ENCODE measurements at regions not wholly inside any gene's neighbourhood (a gene's known extent, or its start where the extent isn't known, plus 50 kb on each side); places are given as distances from the start of the nearest gene placed in this dataset.

DNA sequence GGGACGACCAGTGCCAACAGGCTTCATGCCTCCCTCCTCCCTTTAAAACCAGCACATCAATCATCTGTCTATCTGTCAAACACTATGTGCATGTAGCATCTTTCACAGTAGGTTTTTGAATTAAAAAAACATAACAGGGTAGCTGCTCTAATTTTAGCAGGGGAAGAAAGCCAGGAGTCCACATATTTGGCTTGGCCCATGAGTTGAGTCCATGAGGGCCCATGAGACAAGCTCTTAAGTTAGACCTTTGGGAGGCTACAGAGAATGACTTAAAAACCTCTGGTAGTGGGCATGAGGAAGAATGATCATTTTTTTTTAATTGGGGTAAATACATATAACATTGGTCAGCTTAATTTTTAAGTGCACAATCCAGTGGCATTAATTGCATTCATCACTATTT, 194.9 kb downstream of the UTRN start:
- Mint-ChIP-seq H3K27ac (ENCODE audit: unreplicated experiment) (no peak overlapping the region), H3K27me3 (ENCODE audit: unreplicated experiment) (peaks cover 2% of the 10 kb centered on the region), H3K36me3 (ENCODE audit: low read depth, unreplicated experiment) (peaks cover 10% of the 10 kb centered on the region), H3K9me3 (ENCODE audit: unreplicated experiment) (no peaks in the 10 kb centered on the region), H3K4me3 (ENCODE audit: unreplicated experiment) (no peak overlapping the region), H3K4me1 (ENCODE audit: unreplicated experiment) (no peaks in the 10 kb centered on the region)
- TF ChIP-seq, protein P1, sequence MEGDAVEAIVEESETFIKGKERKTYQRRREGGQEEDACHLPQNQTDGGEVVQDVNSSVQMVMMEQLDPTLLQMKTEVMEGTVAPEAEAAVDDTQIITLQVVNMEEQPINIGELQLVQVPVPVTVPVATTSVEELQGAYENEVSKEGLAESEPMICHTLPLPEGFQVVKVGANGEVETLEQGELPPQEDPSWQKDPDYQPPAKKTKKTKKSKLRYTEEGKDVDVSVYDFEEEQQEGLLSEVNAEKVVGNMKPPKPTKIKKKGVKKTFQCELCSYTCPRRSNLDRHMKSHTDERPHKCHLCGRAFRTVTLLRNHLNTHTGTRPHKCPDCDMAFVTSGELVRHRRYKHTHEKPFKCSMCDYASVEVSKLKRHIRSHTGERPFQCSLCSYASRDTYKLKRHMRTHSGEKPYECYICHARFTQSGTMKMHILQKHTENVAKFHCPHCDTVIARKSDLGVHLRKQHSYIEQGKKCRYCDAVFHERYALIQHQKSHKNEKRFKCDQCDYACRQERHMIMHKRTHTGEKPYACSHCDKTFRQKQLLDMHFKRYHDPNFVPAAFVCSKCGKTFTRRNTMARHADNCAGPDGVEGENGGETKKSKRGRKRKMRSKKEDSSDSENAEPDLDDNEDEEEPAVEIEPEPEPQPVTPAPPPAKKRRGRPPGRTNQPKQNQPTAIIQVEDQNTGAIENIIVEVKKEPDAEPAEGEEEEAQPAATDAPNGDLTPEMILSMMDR (IDR thresholded peaks at IDR 0.05; ENCODE audit: unreplicated experiment) = no peak
- DNase-seq (ENCODE audit: low spot score) = no peak

DNA sequence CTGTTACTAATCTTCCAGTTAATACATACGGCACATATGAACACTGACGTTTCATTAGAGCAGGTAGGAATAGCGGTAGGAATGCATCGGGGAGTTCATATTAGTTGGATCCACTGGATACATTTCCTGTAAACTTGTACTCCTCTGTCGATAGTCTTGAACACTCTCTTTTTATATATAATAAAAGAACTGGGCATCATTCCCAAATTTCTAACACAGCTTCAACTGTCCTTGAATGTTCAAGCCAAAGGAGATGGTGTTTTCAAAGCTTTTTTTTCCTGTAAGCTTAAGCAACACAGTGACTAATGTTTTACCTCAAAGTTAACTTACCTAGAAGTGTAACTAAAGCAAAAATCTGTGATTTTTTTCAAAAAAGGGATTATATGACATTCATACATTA, 195.3 kb downstream of the UTRN start:
- Mint-ChIP-seq H3K27ac (ENCODE audit: unreplicated experiment) (no peak overlapping the region), H3K4me1 (ENCODE audit: unreplicated experiment) (no peaks in the 10 kb centered on the region), H3K9me3 (ENCODE audit: unreplicated experiment) (no peaks in the 10 kb centered on the region), H3K4me3 (ENCODE audit: unreplicated experiment) (no peak overlapping the region), H3K27me3 (ENCODE audit: unreplicated experiment) (peaks cover 1% of the 10 kb centered on the region), H3K36me3 (ENCODE audit: low read depth, unreplicated experiment) (peaks cover 9% of the 10 kb centered on the region)
- TF ChIP-seq, protein P1 (IDR thresholded peaks at IDR 0.05; ENCODE audit: unreplicated experiment) = no peak
- DNase-seq (ENCODE audit: low spot score) = no peak

DNA sequence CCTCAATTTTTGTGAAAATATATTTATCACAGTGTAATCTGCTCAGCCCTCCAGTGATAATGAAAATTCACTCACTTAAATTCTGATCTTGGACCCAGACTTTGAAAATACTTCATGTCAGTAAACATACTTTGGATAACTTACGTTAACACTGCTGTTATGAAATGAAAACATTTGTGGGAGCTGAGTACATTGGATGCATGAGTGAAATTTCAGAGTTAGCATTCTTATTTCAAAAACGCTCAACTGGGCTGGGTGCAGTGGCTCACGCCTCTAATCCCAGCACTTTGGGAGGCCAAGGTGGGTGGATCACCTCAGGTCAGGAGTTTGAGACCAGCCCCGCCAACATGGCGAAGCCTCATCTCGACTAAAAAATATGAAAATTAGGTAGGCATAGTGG, 196.4 kb downstream of the UTRN start:
- H3K4me1 Mint-ChIP-seq (ENCODE audit: unreplicated experiment) = no peaks in the 10 kb centered on the region
- H3K4me3 Mint-ChIP-seq (ENCODE audit: unreplicated experiment) = no peak overlapping the region
- H3K36me3 Mint-ChIP-seq (ENCODE audit: low read depth, unreplicated experiment) = peaks cover 12% of the 10 kb centered on the region

DNA sequence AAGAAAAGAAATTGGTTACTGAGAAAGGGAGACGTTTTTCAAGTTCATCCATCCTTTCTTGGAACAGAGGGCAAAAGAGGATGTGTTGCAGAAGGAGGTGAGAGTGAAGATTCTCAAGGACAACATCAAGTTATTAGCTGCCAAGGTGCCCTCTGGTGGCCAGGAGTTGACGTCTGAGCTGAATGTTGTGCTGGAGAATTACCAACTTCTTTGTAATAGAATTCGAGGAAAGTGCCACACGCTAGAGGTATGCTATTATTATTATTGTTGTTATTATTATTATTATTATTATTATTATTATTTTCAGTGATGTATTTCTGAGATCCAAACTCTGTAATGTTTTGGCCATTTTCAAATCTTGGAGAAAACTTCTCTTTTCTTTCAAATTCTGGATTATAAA, 197.0 kb downstream of the UTRN start:
- Mint-ChIP-seq H3K4me3 (ENCODE audit: unreplicated experiment) (no peak overlapping the region), H3K4me1 (ENCODE audit: unreplicated experiment) (no peaks in the 10 kb centered on the region), H3K27ac (ENCODE audit: unreplicated experiment) (no peak overlapping the region), H3K27me3 (ENCODE audit: unreplicated experiment) (peaks cover 1% of the 10 kb centered on the region), H3K9me3 (ENCODE audit: unreplicated experiment) (no peaks in the 10 kb centered on the region), H3K36me3 (ENCODE audit: low read depth, unreplicated experiment) (peaks cover 12% of the 10 kb centered on the region)
- TF ChIP-seq, protein P1 (IDR thresholded peaks at IDR 0.05; ENCODE audit: unreplicated experiment) = peak; percentile 64
- peak; percentile 69 for DNase-seq (ENCODE audit: low spot score)

More for the DNA sequence above, 196.4 kb downstream of the UTRN start:
- TF ChIP-seq, protein P1 (IDR thresholded peaks at IDR 0.05; ENCODE audit: unreplicated experiment) = no peak
- H3K9me3 Mint-ChIP-seq (ENCODE audit: unreplicated experiment) = no peaks in the 10 kb centered on the region
- DNase-seq (ENCODE audit: low spot score) = no peak
- peaks cover 1% of the 10 kb centered on the region for H3K27me3 Mint-ChIP-seq (ENCODE audit: unreplicated experiment)
- H3K27ac Mint-ChIP-seq (ENCODE audit: unreplicated experiment) = no peak overlapping the region

DNA sequence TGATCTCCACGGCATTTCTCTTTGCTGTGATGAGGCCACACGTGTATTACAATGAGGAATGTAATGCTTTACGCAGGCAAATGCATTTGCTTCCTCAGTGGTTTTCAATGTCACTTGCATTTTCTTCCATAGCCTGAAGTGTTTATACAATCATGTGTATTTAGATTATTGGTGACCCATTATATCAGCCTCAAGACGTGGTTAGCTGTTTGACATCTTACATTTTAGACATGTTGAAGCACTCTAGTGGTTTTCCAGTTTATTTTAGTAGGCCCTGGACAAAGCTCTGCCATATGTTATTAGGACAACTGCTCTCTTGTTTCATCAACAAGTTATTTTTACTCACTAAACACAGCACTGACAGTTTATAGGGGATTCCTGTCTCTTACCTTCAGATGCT, 200.4 kb downstream of the UTRN start:
- no peak overlapping the region for H3K27ac Mint-ChIP-seq (ENCODE audit: unreplicated experiment)
- DNase-seq (ENCODE audit: low spot score) = no peak
- no peaks in the 10 kb centered on the region for H3K9me3 Mint-ChIP-seq (ENCODE audit: unreplicated experiment)
- H3K4me3 Mint-ChIP-seq (ENCODE audit: unreplicated experiment) = no peak overlapping the region
- TF ChIP-seq, protein P1 (IDR thresholded peaks at IDR 0.05; ENCODE audit: unreplicated experiment) = no peak
- peaks cover 21% of the 10 kb centered on the region for H3K36me3 Mint-ChIP-seq (ENCODE audit: low read depth, unreplicated experiment)
- no peaks in the 10 kb centered on the region for H3K4me1 Mint-ChIP-seq (ENCODE audit: unreplicated experiment)
- H3K27me3 Mint-ChIP-seq (ENCODE audit: unreplicated experiment) = peaks cover 3% of the 10 kb centered on the region

Data from endothelial cell (in vitro differentiated cells).